H1 (cell line): ENCODE measurements at regions not wholly inside any gene's neighbourhood (a gene's known extent, or its start where the extent isn't known, plus 50 kb on each side); places are given as distances from the start of the nearest gene placed in this dataset.

Experiments
- CTCF ChIA-PET: fragments of 300-600 bp; sonication (Branson Sonifier 250); formaldehyde crosslinking; loops from one replicate; lab custom pipeline; 2021; ENCODE audit not compliant: partially characterized antibody; lab: Charles Lee
- POLR2A ChIA-PET: fragments of 300-600 bp; sonication (Branson Sonifier 250); formaldehyde crosslinking; loops from one replicate; lab custom pipeline; 2021; ENCODE audit warnings: inconsistent platforms; ENCODE audit not compliant: partially characterized antibody; lab: Charles Lee
- DNase-seq, 2 experiments: peaks; one replicate each; pipeline versions ENCODE4 v3.0.0 to v3.0.0-alpha.2; 2010 to 2022; ENCODE audit warnings: low spot score in 2 of 2, low read depth in 1 of 2, mixed read lengths in 1 of 2
- FAIRE-seq: peaks from 2 replicates; lab custom pipeline; 2011; peaks lifted over from hg19 to GRCh38; lab: Jason Lieb, UNC
- H2AFZ ChIP-seq: 2 replicates; pipeline ENCODE4 v1.8.1; 2012; ENCODE audit warnings: low read length, inconsistent platforms
- H2AK5ac ChIP-seq: 2 replicates; pipeline ENCODE4 v1.6.1; 2013; ENCODE audit warnings: low read depth, low read length
- H2BK120ac ChIP-seq: replicated peaks from 2 replicates; pipeline ENCODE3; 2013; ENCODE audit warnings: low read depth, low read length, inconsistent platforms
- H2BK12ac ChIP-seq: 2 replicates; pipeline ENCODE4 v1.6.1; 2013; ENCODE audit warnings: low read depth, low read length
- H2BK15ac ChIP-seq: 2 replicates; pipeline ENCODE4 v1.6.1; 2013; ENCODE audit warnings: low read length
- H2BK20ac ChIP-seq: 2 replicates; pipeline ENCODE4 v1.6.1; 2013; ENCODE audit warnings: low read length
- H2BK5ac ChIP-seq: 2 replicates; pipeline ENCODE4 v1.6.1; 2013; ENCODE audit warnings: low read depth, low read length
- H3K14ac ChIP-seq: 2 replicates; pipeline ENCODE4 v1.6.1; 2013; ENCODE audit warnings: inconsistent platforms; ENCODE audit not compliant: insufficient read length
- H3K18ac ChIP-seq: 2 replicates; pipeline ENCODE4 v1.6.1; 2013; ENCODE audit warnings: low read length; ENCODE audit errors: extremely low read depth
- H3K23ac ChIP-seq: 2 replicates; pipeline ENCODE4 v1.6.1; 2013; ENCODE audit warnings: inconsistent platforms; ENCODE audit not compliant: insufficient read length
- H3K23me2 ChIP-seq: 2 replicates; pipeline ENCODE4 v1.6.1; 2013; ENCODE audit warnings: low read depth, low read length
- H3K27ac ChIP-seq: 2 replicates; pipeline ENCODE4 v1.6.1; 2011; ENCODE audit warnings: low read depth, low read length, inconsistent platforms
- H3K27me3 ChIP-seq, 4 experiments: replicated peaks in 1 of 4; 1 replicate in 1 of 4; 2 replicates in 3 of 4; pipeline versions ENCODE4 v1.6.1 to v1.8.1; 2011 to 2013; ENCODE audit warnings: low read length in 3 of 4, mild to moderate bottlenecking in 3 of 4, inconsistent platforms in 2 of 4, mixed read lengths in 2 of 4, moderate library complexity in 1 of 4; ENCODE audit not compliant: control insufficient read depth in 3 of 4, insufficient read depth in 3 of 4; ENCODE audit errors: extremely low read depth in 1 of 4
- H3K36me3 ChIP-seq, 4 experiments: 2 replicates each; pipeline versions ENCODE4 v1.6.1 to v1.8.1; 2011 to 2013; ENCODE audit warnings: mild to moderate bottlenecking in 4 of 4, low read length in 3 of 4, moderate library complexity in 2 of 4, control low read depth in 1 of 4, inconsistent platforms in 1 of 4; ENCODE audit not compliant: insufficient read depth in 4 of 4, control insufficient read depth in 2 of 4
- H3K4ac ChIP-seq: replicated peaks from 2 replicates; pipeline ENCODE3; 2013; ENCODE audit warnings: low read length, low read depth, mixed read lengths, inconsistent platforms; ENCODE audit not compliant: insufficient read length
- H3K4me1 ChIP-seq, 4 experiments: replicated peaks in 1 of 4; 1 replicate in 1 of 4; 2 replicates in 3 of 4; pipeline versions ENCODE4 v1.6.1 to v1.8.1; 2011 to 2013; ENCODE audit warnings: low read length in 3 of 4, inconsistent platforms in 2 of 4, mixed read lengths in 1 of 4; ENCODE audit not compliant: insufficient read depth in 4 of 4, control insufficient read depth in 3 of 4
- H3K4me2 ChIP-seq, 2 experiments: 2 replicates each; pipeline versions ENCODE4 v1.6.1 to v1.8.1; 2011 to 2013; ENCODE audit warnings: low read depth in 2 of 2, low read length in 2 of 2, control low read depth in 1 of 2, inconsistent platforms in 1 of 2, mild to moderate bottlenecking in 1 of 2; ENCODE audit not compliant: insufficient read depth in 1 of 2
- H3K4me3 ChIP-seq, 4 experiments: fragments of 200-600, 300-600 bp in 1 of 4; sonication (generic), shearing (Covaris generic), sonication (Bioruptor Twin) in 1 of 4; 2 replicates each; pipeline versions ENCODE4 v1.5.1 to v1.8.1; 2011 to 2016; ENCODE audit warnings: low read length in 4 of 4, low read depth in 3 of 4, control low read depth in 2 of 4, inconsistent platforms in 2 of 4, mild to moderate bottlenecking in 2 of 4, mixed read lengths in 1 of 4, moderate library complexity in 1 of 4; ENCODE audit not compliant: insufficient read depth in 2 of 4; ENCODE audit errors: extremely low read depth in 1 of 4
- H3K56ac ChIP-seq: replicated peaks from 2 replicates; pipeline ENCODE3; 2013; ENCODE audit warnings: low read depth, mild to moderate bottlenecking, mixed read lengths, low read length, inconsistent platforms; ENCODE audit not compliant: insufficient read length
- H3K79me1 ChIP-seq: 2 replicates; pipeline ENCODE4 v1.6.1; 2013; ENCODE audit warnings: low read depth, low read length, control low read depth
- H3K79me2 ChIP-seq, 2 experiments: 2 replicates each; pipeline versions ENCODE4 v1.6.1 to v1.8.1; 2012 to 2013; ENCODE audit warnings: low read length in 2 of 2, mild to moderate bottlenecking in 2 of 2, inconsistent platforms in 1 of 2; ENCODE audit not compliant: insufficient read depth in 2 of 2, control insufficient read depth in 1 of 2
- H3K9ac ChIP-seq, 4 experiments: replicated peaks in 1 of 4; 1 replicate in 1 of 4; 2 replicates in 3 of 4; pipeline versions ENCODE4 v1.6.1 to v1.8.1; 2011 to 2013; ENCODE audit warnings: low read depth in 3 of 4, low read length in 3 of 4, control low read depth in 2 of 4, mild to moderate bottlenecking in 2 of 4, moderate library complexity in 2 of 4, inconsistent platforms in 1 of 4; ENCODE audit errors: extremely low read depth in 1 of 4
- H3K9me3 ChIP-seq, 2 experiments: 2 replicates each; pipeline versions ENCODE4 v1.6.1 to v1.8.1; 2012 to 2013; ENCODE audit warnings: mild to moderate bottlenecking in 2 of 2, moderate library complexity in 2 of 2, control low read depth in 1 of 2, inconsistent platforms in 1 of 2, low read depth in 1 of 2, low read length in 1 of 2, mixed read lengths in 1 of 2; ENCODE audit not compliant: insufficient read depth in 2 of 2
- H4K20me1 ChIP-seq, 2 experiments: replicated peaks in 1 of 2; 2 replicates each; pipeline versions ENCODE3 to v1.8.1; 2011 to 2013; ENCODE audit warnings: inconsistent platforms in 2 of 2, low read length in 2 of 2, mild to moderate bottlenecking in 1 of 2; ENCODE audit not compliant: insufficient read depth in 2 of 2, control insufficient read depth in 1 of 2
- H4K5ac ChIP-seq: 2 replicates; pipeline ENCODE4 v1.6.1; 2013; ENCODE audit warnings: low read length, low read depth, mixed read lengths, inconsistent platforms; ENCODE audit not compliant: insufficient read length
- H4K8ac ChIP-seq: 2 replicates; pipeline ENCODE4 v1.8.0; 2013; ENCODE audit warnings: mild to moderate bottlenecking, moderate library complexity, low read length, inconsistent platforms; ENCODE audit not compliant: insufficient read depth; ENCODE audit errors: extremely low read depth
- H4K91ac ChIP-seq: replicated peaks from 2 replicates; pipeline ENCODE3; 2013; ENCODE audit warnings: low read length, mixed read lengths, inconsistent platforms; ENCODE audit not compliant: insufficient read length
- BCL11A ChIP-seq, 2 experiments: IDR thresholded peaks; one replicate each; pipeline ENCODE4 v1.6.1; 2011; ENCODE audit warnings: low read depth in 2 of 2, low read length in 2 of 2, mild to moderate bottlenecking in 2 of 2
- EGR1 ChIP-seq: IDR thresholded peaks from 2 replicates; pipeline ENCODE4 v1.6.1; 2011; ENCODE audit warnings: low read depth, low read length, borderline replicate concordance
- EZH2 ChIP-seq: fragments of 200-600 bp; sonication (generic); IDR thresholded peaks from 2 replicates; pipeline ENCODE4 v1.7.1; 2012; ENCODE audit warnings: low read depth, mild to moderate bottlenecking, moderate library complexity, low read length, inconsistent platforms; ENCODE audit not compliant: severe bottlenecking
- PHF8 ChIP-seq: fragments of 200-600 bp; sonication (generic); conservative IDR thresholded peaks from 2 replicates; pipeline ENCODE4 v1.7.1; 2012; ENCODE audit warnings: low read depth, mild to moderate bottlenecking, inconsistent platforms, low read length, moderate library complexity
- RNF2 ChIP-seq: fragments of 200-900, 300-1000 bp; sonication (generic); IDR thresholded peaks from 2 replicates; pipeline ENCODE4 v1.7.1; 2016; ENCODE audit warnings: borderline replicate concordance, low read depth, mild to moderate bottlenecking, antibody characterized with exemption, low read length; ENCODE audit not compliant: poor library complexity, severe bottlenecking; ENCODE audit errors: missing control alignments
- SAP30 ChIP-seq: fragments of 300-600 bp; sonication (generic); IDR thresholded peaks from 2 replicates; pipeline ENCODE4 v1.7.1; 2012; ENCODE audit warnings: low read length, moderate library complexity, mild to moderate bottlenecking, inconsistent platforms; ENCODE audit not compliant: insufficient read depth, insufficient replicate concordance
- SIN3A ChIP-seq, 2 experiments: IDR thresholded peaks in 1 of 2; conservative IDR thresholded peaks in 1 of 2; 2 replicates each; pipeline ENCODE4 v1.6.1; 2011 to 2012; ENCODE audit warnings: low read length in 2 of 2, improper control_type of control experiment in 1 of 2, low read depth in 1 of 2, mild to moderate bottlenecking in 1 of 2
- SUZ12 ChIP-seq: fragments of 200-600 bp; sonication (generic); IDR thresholded peaks from 2 replicates; pipeline ENCODE4 v1.6.1; 2012; ENCODE audit warnings: mild to moderate bottlenecking, inconsistent platforms, low read length, moderate library complexity, mixed read lengths
- TAF1 ChIP-seq: IDR thresholded peaks from 2 replicates; pipeline ENCODE4 v1.6.1; 2011; ENCODE audit warnings: mild to moderate bottlenecking, low read depth, low read length
- WGBS, 2 experiments: shearing (Covaris generic) in 1 of 2; methylation state at CpG; one replicate each; pipeline versions ENCODE4 v1.1.6 to v1.1.7; 2013 to 2015; ENCODE audit warnings: low lambda C conversion rate in 2 of 2, mixed read lengths in 2 of 2, inconsistent platforms in 1 of 2, low coverage in 1 of 2, missing lambda C conversion rate in 1 of 2; ENCODE audit not compliant: insufficient replicate concordance in 2 of 2, insufficient coverage in 1 of 2, insufficient read length in 1 of 2; ENCODE audit errors: extremely low coverage in 1 of 2, missing lambda C conversion rate in 1 of 2; 5-methylcytosine and 5-hydroxymethylcytosine counted together

DNA sequence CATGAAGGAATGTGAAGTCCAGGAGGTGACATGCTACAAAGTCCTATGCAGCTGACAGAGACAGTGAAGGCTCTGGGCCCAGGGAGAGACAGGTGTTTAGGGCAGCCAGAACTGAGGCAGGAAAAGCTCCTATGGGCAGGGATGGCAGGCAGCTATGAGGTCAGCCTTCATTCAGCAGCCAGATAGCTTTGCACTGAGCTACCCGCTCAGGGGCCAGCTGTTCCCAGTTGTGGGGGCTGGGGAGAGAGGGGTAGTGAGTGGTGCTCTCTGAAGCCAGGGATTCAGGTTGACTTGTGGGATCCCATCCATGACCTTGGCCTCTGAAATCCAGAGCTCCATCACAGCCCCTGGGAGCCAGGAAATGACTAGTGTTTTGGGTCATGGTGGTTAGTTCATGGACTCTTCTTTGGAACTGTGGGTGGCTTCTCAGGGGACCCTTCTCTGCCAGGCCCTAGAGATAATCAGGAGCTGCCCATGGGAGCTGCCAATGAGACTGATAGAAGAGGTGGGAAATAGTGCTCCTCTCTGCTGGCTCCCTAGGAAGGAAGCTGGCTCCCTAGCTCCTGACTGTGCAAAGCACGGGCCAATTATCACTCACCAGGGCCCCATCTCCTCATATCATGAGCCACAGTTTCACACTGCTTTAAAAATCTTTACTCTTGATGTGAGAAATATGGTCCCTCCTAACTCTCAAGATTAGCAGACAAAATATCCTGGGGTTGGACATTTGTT lies 127.7 kb downstream of the VEGFA start:
- Histone ChIP-seq H3K56ac (no peak overlapping the region), H3K4me3 (no peak overlapping the region), H4K20me1 (no peaks in the 10 kb centered on the region), H2BK15ac (no peak overlapping the region), H2AK5ac (no peak overlapping the region), H3K27me3 (no peaks in the 10 kb centered on the region), H3K9me3 (no peaks in the 10 kb centered on the region), H3K4me1 (no peaks in the 10 kb centered on the region), H4K91ac (no peak overlapping the region), H2BK5ac (no peak overlapping the region), H3K14ac (no peak overlapping the region)
- ChIA-PET CTCF (interaction anchor here (0.7 to 2.7 kb wide), 6 partner anchors 10 to 75 kb away, joined by 3 to 7 read pairs (median 4); no protein-coding TSS in a partner anchor), POLR2A (interaction anchor here (0.9 to 1.4 kb wide), 5 partner anchors 10 to 124 kb away, joined by 3 to 4 read pairs (median 3); no protein-coding TSS in a partner anchor)
- 83% methylated on average over 2 of the region's 2 CpGs; no CpG with 5 or more reads in 1 of the 2 experiments for WGBS, 2 experiments
- TF ChIP-seq BCL11A (IDR thresholded peaks at IDR 0.05; ENCODE audit: low read depth in 2 of 2, low read length in 2 of 2) (no peak), EGR1 (no peak), EZH2 (no peak), RNF2 (no peak), SUZ12 (no peak), TAF1 (no peak), SAP30 (no peak), PHF8 (no peak), SIN3A (conservative IDR thresholded peaks at IDR 0.05 in 1 of 2, IDR thresholded peaks at IDR 0.05 in 1 of 2; ENCODE audit: low read depth in 1 of 2, low read length in 2 of 2) (no peak)
- TF ChIP-seq, all 59 proteins: peak for 0
- FAIRE-seq (no peak), DNase-seq (no peak)
- Histone ChIP-seq H2BK120ac (no peak overlapping the region), H2AFZ (no peak overlapping the region), H3K9ac (no peak overlapping the region), H3K4me2 (no peak overlapping the region), H4K8ac (no peak overlapping the region), H3K23me2 (no peaks in the 10 kb centered on the region), H2BK12ac (no peak overlapping the region), H3K18ac (no peak overlapping the region), H3K79me1 (no peaks in the 10 kb centered on the region), H3K27ac (no peak overlapping the region), H4K5ac (no peak overlapping the region), H3K23ac (no peak overlapping the region), H2BK20ac (no peak overlapping the region), H3K79me2 (no peaks in the 10 kb centered on the region), H3K36me3 (no peaks in the 10 kb centered on the region), H3K4ac (no peak overlapping the region)
